ENCODE measurements at regions not wholly inside any gene's neighbourhood (a gene's known extent, or its start where the extent isn't known, plus 50 kb on each side); places are given as distances from the start of the nearest gene placed in this dataset.

GRCh38 chr1:232413674-232414073 is 216.3 kb downstream of the SIPA1L2 start:
- H3K14ac ChIP-seq (replicated peaks; ENCODE audit: low read depth, low read length): no peak overlapping the region
- H2AK9ac ChIP-seq (replicated peaks; ENCODE audit: low read depth, low read length, poor library complexity): no peak overlapping the region
- no peaks in the 10 kb centered on the region for H3K79me1 ChIP-seq (ENCODE audit: low read depth in 1 of 2, low read length in 2 of 2)
- peaks cover 21% of the 10 kb centered on the region for H3K36me3 ChIP-seq (ENCODE audit: control insufficient read depth, insufficient read depth, low read length)
- no peak overlapping the region for H3K4me2 ChIP-seq (ENCODE audit: low read depth, low read length)
- H2BK15ac ChIP-seq (ENCODE audit: low read depth, low read length): no peak overlapping the region
- H3K9me3 ChIP-seq (ENCODE audit: control insufficient read depth, insufficient read depth, low read length): peaks cover 5% of the 10 kb centered on the region
- no peak overlapping the region for H2AFZ ChIP-seq (replicated peaks; ENCODE audit: low read length, poor library complexity)
- H3K4me3 ChIP-seq (ENCODE audit: insufficient read depth, low read depth, low read length): no peak overlapping the region
- WGBS, 2 experiments (ENCODE audit: extremely low coverage in 2 of 2, insufficient read length in 1 of 2): no CpG with 5 or more reads among the region's 2 CpGs
- H4K91ac ChIP-seq (ENCODE audit: insufficient read depth, low read depth, low read length): no peak overlapping the region
- no peaks in the 10 kb centered on the region for H4K20me1 ChIP-seq (ENCODE audit: insufficient read depth, low read length)
- in situ Hi-C loops (cut with MboI; ENCODE audit: low sequenced_read_pairs) (no loop called here), dilution Hi-C loops (cut with HindIII; ENCODE audit: low sequenced_read_pairs, unreplicated experiment) (no loop called here), intact Hi-C loops (cut with micrococcal nuclease) (no loop called here)
- no peak overlapping the region for H2BK20ac ChIP-seq (ENCODE audit: low read depth, low read length)
- no peak overlapping the region for H2BK120ac ChIP-seq (ENCODE audit: low read depth, low read length)
- no peaks in the 10 kb centered on the region; the same call in 1 of the 2 replicates for H3K9me1 ChIP-seq (ENCODE audit: insufficient read depth, low read length)
- H2AK5ac ChIP-seq (ENCODE audit: low read depth, low read length): no peak overlapping the region
- POLR2A ChIA-PET (ENCODE audit: unreplicated experiment): no interaction called here
- H3K23ac ChIP-seq (ENCODE audit: low read depth, low read length): no peak overlapping the region
- H3K4me1 ChIP-seq (ENCODE audit: control insufficient read depth, insufficient read depth, low read length): no peaks in the 10 kb centered on the region
- no peak overlapping the region for H3K27ac ChIP-seq (ENCODE audit: insufficient read depth, low read length)
- no peak overlapping the region for H2BK5ac ChIP-seq (ENCODE audit: low read depth, low read length, poor library complexity, severe bottlenecking)
- TF ChIP-seq RCOR1 (IDR thresholded peaks at IDR 0.05; ENCODE audit: insufficient replicate concordance, low read length) (no peak), FOS (IDR thresholded peaks at IDR 0.05; ENCODE audit: low read depth, low read length) (no peak), RFX5 (IDR thresholded peaks at IDR 0.05; ENCODE audit: low read depth, low read length) (no peak), CTCF (conservative IDR thresholded peaks at IDR 0.05; ENCODE audit: low read depth, low read length) (no peak), USF2 (IDR thresholded peaks at IDR 0.05; ENCODE audit: low read depth, low read length) (no peak), NFE2L2 (IDR thresholded peaks at IDR 0.05; ENCODE audit: low read depth, low read length) (no peak), RAD21 (IDR thresholded peaks at IDR 0.05; ENCODE audit: low read length) (no peak), CEBPB (IDR thresholded peaks at IDR 0.05; ENCODE audit: low read depth, low read length) (no peak), CHD1 (IDR thresholded peaks at IDR 0.05; ENCODE audit: low read depth, low read length) (no peak), BHLHE40 (IDR thresholded peaks at IDR 0.05; ENCODE audit: low read depth, low read length) (no peak), MAZ (IDR thresholded peaks at IDR 0.05; ENCODE audit: borderline replicate concordance, low read depth, low read length) (no peak), MAFK (IDR thresholded peaks at IDR 0.05; ENCODE audit: low read depth, low read length) (no peak), ELK1 (IDR thresholded peaks at IDR 0.05; ENCODE audit: borderline replicate concordance, low read depth, low read length) (no peak)
- H3K9ac ChIP-seq (ENCODE audit: low read depth, low read length): no peak overlapping the region
- DNase-seq (no peak), ATAC-seq (ENCODE audit: low read depth) (no peak)
- CTCF ChIA-PET: no interaction called here
- no peak overlapping the region for H4K5ac ChIP-seq (ENCODE audit: low read depth, low read length)
- H3K4ac ChIP-seq (ENCODE audit: low read depth, low read length): no peak overlapping the region
- H4K8ac ChIP-seq (ENCODE audit: low read depth in 2 of 2, low read length in 2 of 2): no peak overlapping the region
- no peaks in the 10 kb centered on the region for H3K27me3 ChIP-seq (ENCODE audit: control insufficient read depth, insufficient read depth, low read length)
- BruUV-seq (replicated peaks): no TSS peak
- no peak overlapping the region for H3K18ac ChIP-seq (ENCODE audit: low read depth, low read length)
- no peak overlapping the region for H3K56ac ChIP-seq (ENCODE audit: extremely low read depth, insufficient read depth, low read length)

All from IMR-90 (cell line).